Loucy (cell line): ENCODE measurements at regions not wholly inside any gene's neighbourhood (a gene's known extent, or its start where the extent isn't known, plus 50 kb on each side); places are given as distances from the start of the nearest gene placed in this dataset.

Experiments
- H2AFZ ChIP-seq: fragments of 200-600 bp; sonication (generic); 2 replicates; pipeline ENCODE4 v1.6.0; 2016; ENCODE audit warnings: antibody characterized with exemption, mild to moderate bottlenecking, low read length, moderate library complexity
- H3F3A ChIP-seq: fragments of 200-600 bp; 2 replicates; pipeline ENCODE4 v1.6.0; 2016; ENCODE audit warnings: antibody characterized with exemption, low read depth, mild to moderate bottlenecking
- H3K27me3 ChIP-seq: fragments of 200-600 bp; sonication (generic); 2 replicates; pipeline ENCODE4 v1.6.1; 2014; ENCODE audit warnings: low read length, mild to moderate bottlenecking; ENCODE audit not compliant: insufficient read depth, poor library complexity, severe bottlenecking
- H3K36me3 ChIP-seq: fragments of 200-600 bp; sonication (generic); 2 replicates; pipeline ENCODE4 v1.6.1; 2016; ENCODE audit warnings: low read length; ENCODE audit not compliant: insufficient read depth
- H3K4me1 ChIP-seq: fragments of 200-600 bp; sonication (generic); 2 replicates; pipeline ENCODE4 v1.5.1; 2014; ENCODE audit warnings: low read length, mild to moderate bottlenecking; ENCODE audit not compliant: insufficient read depth, poor library complexity, severe bottlenecking
- H3K4me2 ChIP-seq: fragments of 200-600 bp; sonication (generic); 2 replicates; pipeline ENCODE4 v1.6.0; 2014; ENCODE audit warnings: antibody characterized with exemption, low read length, low read depth, mild to moderate bottlenecking; ENCODE audit not compliant: poor library complexity, severe bottlenecking
- H3K4me3 ChIP-seq: fragments of 200-600 bp; sonication (generic); 2 replicates; pipeline ENCODE4 v1.5.1; 2014; ENCODE audit warnings: low read length, mild to moderate bottlenecking, mixed read lengths; ENCODE audit not compliant: poor library complexity, severe bottlenecking
- H3K79me2 ChIP-seq: fragments of 200-600 bp; sonication (generic); 2 replicates; pipeline ENCODE4 v1.6.1; 2014; ENCODE audit warnings: low read length; ENCODE audit not compliant: insufficient read depth
- H3K9ac ChIP-seq: fragments of 200-600 bp; sonication (generic); 2 replicates; pipeline ENCODE4 v1.6.0; 2014; ENCODE audit warnings: mild to moderate bottlenecking, low read depth, low read length, moderate library complexity; ENCODE audit not compliant: poor library complexity, severe bottlenecking
- H3K9me2 ChIP-seq: fragments of 200-600 bp; sonication (generic); replicated peaks from 2 replicates; pipeline ENCODE4 v1.6.1; 2016; ENCODE audit warnings: low read depth, low read length, mixed read lengths
- H3K9me3 ChIP-seq: fragments of 200-600 bp; sonication (generic); 2 replicates; pipeline ENCODE4 v1.6.1; 2014; ENCODE audit warnings: mild to moderate bottlenecking, antibody characterized with exemption, low read length, low read depth; ENCODE audit not compliant: insufficient read depth
- H4K20me1 ChIP-seq: fragments of 200-600 bp; sonication (generic); 2 replicates; pipeline ENCODE4 v1.6.0; 2014; ENCODE audit warnings: antibody characterized with exemption, low read length, mild to moderate bottlenecking; ENCODE audit not compliant: insufficient read depth, poor library complexity, severe bottlenecking
- EZH2phosphoT487 ChIP-seq: fragments of 200-600 bp; IDR thresholded peaks from 2 replicates; pipeline ENCODE4 v1.6.1; 2018; ENCODE audit warnings: antibody characterized with exemption, mild to moderate bottlenecking, moderate library complexity, borderline replicate concordance
- TF ChIP-seq, protein P1 (sequence below): fragments of 200-600 bp; sonication (generic); conservative IDR thresholded peaks from 2 replicates; pipeline ENCODE4 v1.5.1; 2014; ENCODE audit warnings: mild to moderate bottlenecking, antibody characterized with exemption, low read length

DNA sequence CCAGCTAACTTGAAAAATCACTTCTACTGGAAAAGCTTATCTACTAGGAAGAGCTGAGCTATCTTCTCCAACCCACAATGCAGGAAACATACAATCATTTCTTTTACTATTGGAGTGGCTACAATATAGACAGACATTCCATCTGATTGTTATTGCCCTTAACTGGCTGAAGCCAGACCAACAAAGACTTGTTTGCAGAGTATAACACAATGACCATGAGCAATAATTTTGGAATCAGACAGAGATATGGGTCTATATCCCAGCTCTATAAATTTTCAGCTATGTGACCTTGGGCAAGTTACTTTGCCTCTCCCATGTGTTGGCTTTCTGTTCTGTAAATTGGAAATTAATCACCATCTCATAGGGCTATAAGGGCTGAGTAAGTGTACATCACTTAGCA is 244.7 kb upstream of the SLC30A5 start:
- H3K9me2 ChIP-seq, result no peaks in the 10 kb centered on the region
- no peak overlapping the region for H3K4me3 ChIP-seq
- H3K79me2 ChIP-seq, result no peaks in the 10 kb centered on the region
- H3K4me1 ChIP-seq, result no peaks in the 10 kb centered on the region
- H3K36me3 ChIP-seq, result no peaks in the 10 kb centered on the region
- no peak overlapping the region for H2AFZ ChIP-seq
- H3K4me2 ChIP-seq, result no peak overlapping the region
- H3K27me3 ChIP-seq, result no peaks in the 10 kb centered on the region
- TF ChIP-seq, protein P1, sequence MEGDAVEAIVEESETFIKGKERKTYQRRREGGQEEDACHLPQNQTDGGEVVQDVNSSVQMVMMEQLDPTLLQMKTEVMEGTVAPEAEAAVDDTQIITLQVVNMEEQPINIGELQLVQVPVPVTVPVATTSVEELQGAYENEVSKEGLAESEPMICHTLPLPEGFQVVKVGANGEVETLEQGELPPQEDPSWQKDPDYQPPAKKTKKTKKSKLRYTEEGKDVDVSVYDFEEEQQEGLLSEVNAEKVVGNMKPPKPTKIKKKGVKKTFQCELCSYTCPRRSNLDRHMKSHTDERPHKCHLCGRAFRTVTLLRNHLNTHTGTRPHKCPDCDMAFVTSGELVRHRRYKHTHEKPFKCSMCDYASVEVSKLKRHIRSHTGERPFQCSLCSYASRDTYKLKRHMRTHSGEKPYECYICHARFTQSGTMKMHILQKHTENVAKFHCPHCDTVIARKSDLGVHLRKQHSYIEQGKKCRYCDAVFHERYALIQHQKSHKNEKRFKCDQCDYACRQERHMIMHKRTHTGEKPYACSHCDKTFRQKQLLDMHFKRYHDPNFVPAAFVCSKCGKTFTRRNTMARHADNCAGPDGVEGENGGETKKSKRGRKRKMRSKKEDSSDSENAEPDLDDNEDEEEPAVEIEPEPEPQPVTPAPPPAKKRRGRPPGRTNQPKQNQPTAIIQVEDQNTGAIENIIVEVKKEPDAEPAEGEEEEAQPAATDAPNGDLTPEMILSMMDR, result no peak
- TF ChIP-seq EZH2phosphoT487, result no peak
- H3F3A ChIP-seq, result no peaks in the 10 kb centered on the region
- no peaks in the 10 kb centered on the region for H4K20me1 ChIP-seq
- H3K9me3 ChIP-seq, result no peaks in the 10 kb centered on the region
- no peak overlapping the region for H3K9ac ChIP-seq

DNA sequence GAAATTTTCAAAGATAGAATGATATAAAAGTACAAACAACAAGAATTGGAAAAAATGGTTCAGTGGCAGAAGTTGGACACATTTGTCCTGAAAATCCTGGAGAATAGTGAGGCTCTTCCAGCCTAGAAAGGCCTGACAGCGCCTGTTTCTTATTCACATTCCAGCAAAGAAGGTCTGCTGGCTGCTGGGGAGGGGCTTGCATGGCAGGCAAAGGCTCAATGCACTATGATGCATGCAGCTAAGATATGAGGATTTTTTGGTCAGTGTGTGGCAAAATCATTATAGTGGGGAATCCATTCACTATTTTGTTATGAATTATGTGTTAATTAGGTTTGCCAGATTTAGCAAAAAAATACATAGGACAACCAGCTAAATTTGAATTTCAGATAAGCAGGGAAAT is 243.9 kb upstream of the SLC30A5 start:
- Histone ChIP-seq H3K4me2 (no peak overlapping the region), H3K4me3 (no peak overlapping the region), H3K36me3 (no peaks in the 10 kb centered on the region), H3K9me3 (no peaks in the 10 kb centered on the region), H4K20me1 (no peaks in the 10 kb centered on the region), H3F3A (no peaks in the 10 kb centered on the region), H2AFZ (no peak overlapping the region), H3K4me1 (no peaks in the 10 kb centered on the region), H3K9me2 (no peaks in the 10 kb centered on the region), H3K9ac (no peak overlapping the region), H3K27me3 (no peaks in the 10 kb centered on the region), H3K79me2 (no peaks in the 10 kb centered on the region)
- TF ChIP-seq, protein P1, result no peak
- TF ChIP-seq EZH2phosphoT487, result no peak

DNA sequence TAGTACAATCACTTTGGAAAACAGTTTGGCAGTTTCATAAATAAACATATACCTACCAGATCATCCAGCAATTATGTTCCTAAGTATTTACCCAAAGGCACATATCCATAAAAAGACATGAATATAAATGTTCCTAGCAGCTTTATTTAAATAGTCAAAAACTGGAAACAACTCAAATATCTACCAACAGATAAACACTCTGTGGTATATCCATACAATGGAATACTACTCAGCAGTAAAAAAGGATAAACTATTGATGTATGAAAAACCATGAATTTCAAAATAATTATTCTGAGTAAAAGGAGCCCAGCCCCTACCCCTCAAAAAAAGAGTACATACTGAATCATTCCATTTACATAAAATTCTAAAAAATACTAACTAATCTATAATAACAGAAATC is 232.7 kb upstream of the SLC30A5 start:
- Histone ChIP-seq H3K27me3 (no peaks in the 10 kb centered on the region), H3K9me2 (no peaks in the 10 kb centered on the region), H4K20me1 (no peaks in the 10 kb centered on the region), H3K79me2 (no peaks in the 10 kb centered on the region), H3K4me3 (no peak overlapping the region), H3K9ac (no peak overlapping the region), H3K4me2 (no peak overlapping the region), H3F3A (no peaks in the 10 kb centered on the region), H3K4me1 (peaks cover 7% of the 10 kb centered on the region), H2AFZ (no peak overlapping the region), H3K36me3 (no peaks in the 10 kb centered on the region), H3K9me3 (no peaks in the 10 kb centered on the region)
- TF ChIP-seq, protein P1, result no peak
- no peak for TF ChIP-seq EZH2phosphoT487
